ENCODE measurements at regions not wholly inside any gene's neighbourhood (a gene's known extent, or its start where the extent isn't known, plus 50 kb on each side); places are given as distances from the start of the nearest gene placed in this dataset.

DNA sequence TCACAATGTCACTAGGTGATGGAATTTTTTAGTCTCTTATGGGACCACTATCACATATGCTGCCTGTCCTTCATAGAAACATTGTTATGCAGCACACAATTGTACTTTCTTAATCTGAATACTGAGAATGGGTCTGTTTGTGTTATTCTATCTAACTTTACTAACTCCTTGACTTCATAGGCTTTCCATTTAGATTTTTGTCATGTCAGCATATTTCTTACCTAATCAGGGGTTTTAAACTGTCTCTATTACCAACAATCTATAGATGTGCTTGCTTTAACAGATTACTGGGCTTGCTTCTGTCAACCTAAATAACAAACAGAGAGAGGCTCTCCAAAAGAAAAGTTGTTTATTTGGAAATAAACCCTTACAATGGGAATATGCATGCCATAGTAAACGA lies 289.6 kb upstream of the ZNF804A start:
- TF ChIP-seq EZH2 (IDR thresholded peaks at IDR 0.05; ENCODE audit: insufficient read depth, poor library complexity, severe bottlenecking), result no peak
- no peak for TF ChIP-seq EZH2phosphoT487 (IDR thresholded peaks at IDR 0.05; ENCODE audit: insufficient read depth, low read depth)

Measured in GM23248 (cell line).